ENCODE measurements at regions not wholly inside any gene's neighbourhood (a gene's known extent, or its start where the extent isn't known, plus 50 kb on each side); places are given as distances from the start of the nearest gene placed in this dataset.

DNA sequence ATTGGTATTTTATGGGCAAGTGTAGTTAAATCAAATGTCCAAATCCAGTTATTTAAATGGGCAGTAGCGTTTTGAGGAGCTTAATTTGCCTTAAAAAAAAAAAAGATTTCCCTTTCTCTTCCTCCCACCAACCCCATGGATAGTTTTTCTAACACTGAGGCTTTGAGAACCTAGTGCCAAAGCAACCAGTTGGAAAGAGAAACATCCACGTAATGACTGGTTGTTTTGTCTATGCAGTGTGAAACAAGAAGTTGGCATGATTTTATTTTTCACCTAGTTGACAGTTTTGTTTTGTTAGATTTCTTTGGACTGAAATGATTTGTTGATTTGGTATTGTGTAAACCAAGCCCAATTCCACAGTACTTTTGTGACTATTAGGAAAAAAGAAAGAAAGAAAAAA lies 170.0 kb downstream of the SOX2 start:
- DNase-seq: no peak
- TF ChIP-seq POLR2A (IDR thresholded peaks at IDR 0.05; ENCODE audit: low read length) (no peak), GATA1 (IDR thresholded peaks at IDR 0.05; ENCODE audit: low read depth, low read length) (no peak)

DNA sequence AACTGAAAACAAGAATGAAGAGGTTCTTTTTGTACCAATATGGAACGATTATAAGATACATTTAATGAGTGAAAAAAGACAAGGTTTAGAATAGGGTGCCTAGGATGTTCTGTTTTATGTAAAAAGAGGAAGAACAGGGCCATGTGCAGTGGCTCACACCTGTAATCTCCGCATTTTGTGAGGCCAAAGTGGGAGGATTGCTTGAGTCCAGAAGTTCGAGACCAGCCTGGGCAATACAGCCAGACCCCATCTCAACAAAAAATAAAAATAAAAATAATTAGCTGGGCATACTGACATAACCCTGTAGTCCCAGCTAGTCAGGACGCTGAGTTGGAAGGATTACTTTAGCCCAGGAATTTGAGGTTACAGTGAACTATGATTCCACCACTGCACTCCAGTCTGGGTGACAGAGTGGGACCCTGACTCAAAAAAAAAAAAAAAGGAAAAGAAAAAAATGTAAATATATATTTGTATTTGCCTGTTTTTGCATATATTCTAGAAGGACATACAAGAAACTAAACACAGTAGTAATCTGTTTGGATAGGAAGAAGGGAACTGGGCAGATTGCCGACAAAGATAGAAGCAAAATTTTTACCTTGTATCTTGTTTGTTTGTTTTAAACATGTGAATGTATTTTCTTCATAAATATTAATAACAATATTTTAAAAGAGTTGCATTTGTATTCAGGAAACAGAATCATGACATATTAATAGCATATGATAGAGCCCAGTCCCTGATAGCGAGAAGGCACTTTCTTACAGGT lies 174.3 kb downstream of the SOX2 start:
- TF ChIP-seq GATA1 (IDR thresholded peaks at IDR 0.05; ENCODE audit: low read depth, low read length) (no peak), POLR2A (IDR thresholded peaks at IDR 0.05; ENCODE audit: low read length) (no peak)
- no peak for DNase-seq

GRCh38 chr3:181886676-181887075 lies 175.0 kb downstream of the SOX2 start:
- DNase-seq: no peak
- no peak for TF ChIP-seq POLR2A (IDR thresholded peaks at IDR 0.05; ENCODE audit: low read length)
- no peak for TF ChIP-seq GATA1 (IDR thresholded peaks at IDR 0.05; ENCODE audit: low read depth, low read length)

DNA sequence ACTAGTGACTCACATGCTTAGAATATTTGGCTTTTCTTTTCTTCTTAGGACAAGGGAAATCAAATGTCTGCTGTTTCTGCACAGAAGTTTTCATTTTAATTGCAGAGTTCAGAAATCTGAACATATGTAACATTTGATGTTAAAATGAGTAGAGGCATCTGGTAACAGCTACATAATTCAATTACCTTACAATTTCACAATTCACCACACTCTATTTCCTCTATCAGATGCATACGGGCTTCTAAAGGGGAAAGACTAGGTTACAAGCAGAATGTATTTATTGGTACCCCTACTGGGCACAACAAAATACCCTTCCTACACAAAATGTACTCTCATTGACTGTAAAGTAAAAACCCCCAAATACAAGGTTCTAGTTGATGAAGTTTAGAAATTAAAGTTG lies 176.0 kb downstream of the SOX2 start:
- no peak for TF ChIP-seq GATA1 (IDR thresholded peaks at IDR 0.05; ENCODE audit: low read depth, low read length)
- TF ChIP-seq POLR2A (IDR thresholded peaks at IDR 0.05; ENCODE audit: low read length): no peak
- no peak for DNase-seq

GRCh38 chr3:181888234-181888633 lies 176.5 kb downstream of the SOX2 start:
- TF ChIP-seq GATA1 (IDR thresholded peaks at IDR 0.05; ENCODE audit: low read depth, low read length) (no peak), POLR2A (IDR thresholded peaks at IDR 0.05; ENCODE audit: low read length) (no peak)
- DNase-seq: no peak

DNA sequence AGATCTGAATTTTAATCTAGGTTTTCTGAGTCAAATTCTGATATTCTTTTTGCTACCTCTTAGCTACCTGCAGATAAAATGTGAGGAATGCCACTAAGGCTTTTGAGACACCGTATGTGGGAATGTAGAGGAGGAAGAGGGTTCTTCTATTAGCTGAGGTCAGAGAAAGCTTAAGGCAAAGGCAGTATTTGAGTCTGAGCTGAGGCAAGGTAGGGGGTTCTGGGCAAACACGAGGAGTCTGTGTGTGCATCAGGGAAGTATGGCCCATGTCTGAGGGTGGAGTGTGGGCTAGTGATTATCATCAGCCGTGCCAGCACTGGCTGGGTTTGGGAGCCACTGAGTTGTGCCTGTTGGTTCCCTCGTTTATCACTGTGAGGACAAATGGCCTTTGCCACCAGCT lies 181.1 kb downstream of the SOX2 start:
- DNase-seq: no peak
- TF ChIP-seq POLR2A (IDR thresholded peaks at IDR 0.05; ENCODE audit: low read length): no peak
- TF ChIP-seq GATA1 (IDR thresholded peaks at IDR 0.05; ENCODE audit: low read depth, low read length): no peak

- TF ChIP-seq POLR2A (IDR thresholded peaks at IDR 0.05; ENCODE audit: low read length) (no peak), GATA1 (IDR thresholded peaks at IDR 0.05; ENCODE audit: low read depth, low read length) (no peak)
- DNase-seq: no peak
Observed at GRCh38 chr3:181896605-181897004, 184.9 kb downstream of the SOX2 start.

- peak in 1 of 2 experiments; percentile 10 for DNase-seq
- no peak for TF ChIP-seq GATA1 (IDR thresholded peaks at IDR 0.05; ENCODE audit: low read depth, low read length)
- TF ChIP-seq POLR2A (IDR thresholded peaks at IDR 0.05; ENCODE audit: low read length): no peak
Observed at GRCh38 chr3:181899702-181900101, 188.0 kb downstream of the SOX2 start.

GRCh38 chr3:181901626-181902025 lies 189.9 kb downstream of the SOX2 start:
- DNase-seq: no peak
- TF ChIP-seq POLR2A (IDR thresholded peaks at IDR 0.05; ENCODE audit: low read length) (no peak), GATA1 (IDR thresholded peaks at IDR 0.05; ENCODE audit: low read depth, low read length) (no peak)

DNA sequence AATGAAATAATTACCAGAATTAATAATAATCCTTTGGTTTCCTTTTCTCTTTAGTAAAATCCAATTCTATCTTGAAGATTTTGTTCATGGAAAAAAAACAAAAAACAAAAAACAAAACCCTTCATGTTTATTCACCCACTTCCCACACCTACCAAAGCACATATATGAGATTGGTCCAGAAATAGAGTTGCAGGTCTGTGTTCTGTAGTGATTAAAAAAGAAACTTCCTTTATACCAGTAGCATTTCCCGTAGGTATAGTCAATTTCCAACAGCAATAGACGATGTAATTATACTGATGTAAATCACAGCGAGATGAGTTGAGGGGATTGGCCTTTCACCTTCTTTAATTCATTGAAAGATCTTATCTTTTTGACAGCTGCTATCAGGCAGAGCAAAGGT lies 194.6 kb downstream of the SOX2 start:
- no peak for DNase-seq
- TF ChIP-seq POLR2A (IDR thresholded peaks at IDR 0.05; ENCODE audit: low read length) (no peak), GATA1 (IDR thresholded peaks at IDR 0.05; ENCODE audit: low read depth, low read length) (no peak)

- no peak for DNase-seq
- TF ChIP-seq GATA1 (IDR thresholded peaks at IDR 0.05; ENCODE audit: low read depth, low read length) (no peak), POLR2A (IDR thresholded peaks at IDR 0.05; ENCODE audit: low read length) (no peak)
Observed at GRCh38 chr3:181909241-181909640, 197.5 kb downstream of the SOX2 start.

GRCh38 chr3:181912384-181912783 lies 200.7 kb downstream of the SOX2 start:
- DNase-seq: no peak
- no peak for TF ChIP-seq POLR2A (IDR thresholded peaks at IDR 0.05; ENCODE audit: low read length)
- no peak for TF ChIP-seq GATA1 (IDR thresholded peaks at IDR 0.05; ENCODE audit: low read depth, low read length)

DNA sequence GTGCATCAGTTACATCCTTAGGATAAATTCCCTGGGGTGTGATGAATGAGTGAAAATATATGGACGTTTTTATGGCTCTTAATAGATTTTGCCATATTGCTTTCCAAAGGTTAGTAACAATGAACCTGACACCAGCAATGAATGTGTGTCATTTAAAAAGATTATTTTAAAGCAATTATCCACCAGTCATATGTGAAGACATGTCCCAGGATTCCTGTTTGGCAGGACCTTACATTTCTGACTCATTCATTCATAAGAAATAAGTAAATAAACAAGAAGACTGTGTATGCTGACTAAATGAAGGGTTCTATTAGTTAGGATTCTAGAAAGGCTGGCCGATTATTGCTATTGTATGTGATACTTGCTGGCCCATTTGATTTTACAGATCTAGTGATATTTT lies 201.5 kb downstream of the SOX2 start:
- no peak for DNase-seq
- TF ChIP-seq POLR2A (IDR thresholded peaks at IDR 0.05; ENCODE audit: low read length) (no peak), GATA1 (IDR thresholded peaks at IDR 0.05; ENCODE audit: low read depth, low read length) (no peak)

GRCh38 chr3:181915551-181915950 lies 203.8 kb downstream of the SOX2 start:
- TF ChIP-seq POLR2A (IDR thresholded peaks at IDR 0.05; ENCODE audit: low read length) (no peak), GATA1 (IDR thresholded peaks at IDR 0.05; ENCODE audit: low read depth, low read length) (no peak)
- DNase-seq: no peak

GRCh38 chr3:181916013-181916412 lies 204.3 kb downstream of the SOX2 start:
- DNase-seq: no peak
- TF ChIP-seq GATA1 (IDR thresholded peaks at IDR 0.05; ENCODE audit: low read depth, low read length) (no peak), POLR2A (IDR thresholded peaks at IDR 0.05; ENCODE audit: low read length) (no peak)
